SJSA1 (cell line): ENCODE measurements at regions not wholly inside any gene's neighbourhood (a gene's known extent, or its start where the extent isn't known, plus 50 kb on each side); places are given as distances from the start of the nearest gene placed in this dataset.

Experiments used
- DNase-seq, 2 experiments: peaks; one replicate each; pipeline ENCODE4 v3.0.0-alpha.2; 2015 to 2020; ENCODE audit warnings: low spot score in 2 of 2, low read depth in 1 of 2
- H3K27ac ChIP-seq: fragments of 250-450 bp; sonication (Bioruptor Pico); 2 replicates; pipeline ENCODE4 v1.5.1; 2020; ENCODE audit warnings: mild to moderate bottlenecking, moderate library complexity
- H3K27me3 ChIP-seq: fragments of 250-450 bp; sonication (Bioruptor Pico); replicated peaks from 2 replicates; pipeline ENCODE4 v1.5.1; 2020; ENCODE audit warnings: mild to moderate bottlenecking, moderate library complexity
- H3K36me3 ChIP-seq: fragments of 250-450 bp; sonication (Bioruptor Pico); 2 replicates; pipeline ENCODE4 v1.5.1; 2020; ENCODE audit warnings: mild to moderate bottlenecking
- H3K4me1 ChIP-seq: fragments of 250-450 bp; sonication (Bioruptor Pico); replicated peaks from 2 replicates; pipeline ENCODE4 v1.6.1; 2021; ENCODE audit warnings: mild to moderate bottlenecking
- H3K4me3 ChIP-seq: fragments of 250-450 bp; sonication (Bioruptor Pico); 2 replicates; pipeline ENCODE4 v1.5.1; 2020; ENCODE audit warnings: mild to moderate bottlenecking
- H3K9me3 ChIP-seq: fragments of 250-450 bp; sonication (Bioruptor Pico); replicated peaks from 2 replicates; pipeline ENCODE4 v1.5.1; 2020; ENCODE audit warnings: mild to moderate bottlenecking

DNA sequence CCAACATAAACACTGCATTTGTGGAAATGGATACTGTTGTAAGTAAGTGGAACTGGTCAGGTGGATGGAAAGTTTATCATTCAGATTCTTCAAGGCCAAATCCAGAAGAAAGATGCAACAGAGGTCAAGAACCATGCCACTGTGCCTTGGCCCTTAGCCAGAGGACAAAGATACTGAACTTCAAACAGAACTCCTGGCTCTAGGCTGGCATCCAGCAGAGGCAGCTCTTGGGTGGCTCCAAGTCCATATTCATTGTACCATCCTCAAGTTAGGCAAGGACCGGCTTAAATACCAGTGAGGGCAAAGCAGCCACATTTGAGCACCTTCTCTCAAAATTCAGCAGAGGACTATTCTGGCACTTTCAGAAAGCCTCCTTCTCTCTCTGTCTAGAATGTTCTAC, 53.2 kb downstream of the DNAAF9 start:
- H3K27ac ChIP-seq: no peak overlapping the region
- H3K4me3 ChIP-seq: no peak overlapping the region
- peaks cover 14% of the 10 kb centered on the region for H3K36me3 ChIP-seq
- DNase-seq: no peak
- H3K27me3 ChIP-seq: no peaks in the 10 kb centered on the region
- H3K9me3 ChIP-seq: no peaks in the 10 kb centered on the region
- no peaks in the 10 kb centered on the region for H3K4me1 ChIP-seq

DNA sequence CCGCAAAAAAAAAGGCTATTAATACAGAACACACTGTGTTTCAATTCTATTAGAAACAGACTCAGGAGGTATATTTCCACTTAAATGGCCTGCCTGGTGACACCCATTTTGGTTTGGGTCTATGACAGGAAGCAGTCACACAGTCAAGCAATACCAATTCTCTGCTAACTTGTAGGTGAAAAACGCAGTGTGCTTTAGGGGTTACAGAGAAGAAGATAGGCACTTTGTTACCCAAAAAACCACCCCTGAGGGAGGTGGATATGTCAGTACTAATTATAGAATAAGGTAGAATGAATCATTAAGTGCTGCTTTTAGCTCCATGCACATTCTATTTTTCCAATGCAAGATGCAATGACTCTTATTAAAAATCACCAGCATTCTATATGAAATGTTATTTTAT, 53.8 kb downstream of the DNAAF9 start:
- Histone ChIP-seq H3K27ac (no peak overlapping the region), H3K27me3 (no peaks in the 10 kb centered on the region), H3K4me1 (no peaks in the 10 kb centered on the region)

DNA sequence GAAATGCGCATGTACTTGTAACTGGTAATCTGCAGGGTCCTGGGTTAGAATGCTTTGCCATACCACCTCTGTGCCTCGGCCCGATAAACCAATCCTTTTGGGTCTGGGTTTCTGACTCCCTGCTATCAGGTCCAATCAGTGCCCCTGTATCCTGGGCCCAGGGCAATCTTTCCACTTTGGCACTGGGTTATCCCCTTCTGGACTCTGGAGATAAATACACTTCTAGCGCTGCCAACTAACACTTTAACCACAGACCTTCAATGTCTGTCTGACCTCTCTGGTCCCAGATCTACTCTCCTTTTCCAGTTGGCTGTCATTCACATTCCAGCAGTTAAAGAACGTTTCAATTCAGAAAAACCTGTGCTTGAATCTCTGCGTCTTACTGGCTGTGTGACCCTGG, 55.3 kb downstream of the DNAAF9 start:
- no peaks in the 10 kb centered on the region for H3K9me3 ChIP-seq
- H3K36me3 ChIP-seq: peaks cover 17% of the 10 kb centered on the region
- H3K27ac ChIP-seq: no peak overlapping the region
- DNase-seq: no peak
- no peaks in the 10 kb centered on the region for H3K27me3 ChIP-seq
- no peaks in the 10 kb centered on the region for H3K4me1 ChIP-seq
- H3K4me3 ChIP-seq: no peak overlapping the region

More for the DNA sequence above, 53.8 kb downstream of the DNAAF9 start:
- Histone ChIP-seq H3K4me3 (no peak overlapping the region), H3K9me3 (no peaks in the 10 kb centered on the region), H3K36me3 (peaks cover 11% of the 10 kb centered on the region)
- DNase-seq: no peak

DNA sequence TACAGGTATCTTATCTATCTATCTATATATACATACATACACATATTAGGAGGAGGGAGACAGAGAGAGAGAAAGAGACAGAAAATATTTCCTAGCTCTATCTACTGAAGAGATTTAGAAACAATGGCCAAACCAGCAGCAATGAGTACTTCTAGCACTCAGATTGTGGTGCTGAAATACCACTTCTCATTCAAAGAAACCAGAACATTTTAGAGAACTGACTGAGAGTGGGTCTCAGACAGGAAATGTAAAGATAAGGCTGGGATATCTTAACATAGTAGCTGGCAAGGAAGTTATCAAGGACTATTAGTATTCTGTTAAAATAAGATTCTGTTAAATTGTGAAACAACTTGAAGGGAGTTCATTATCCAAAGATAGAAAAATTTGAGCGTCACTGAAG, 57.0 kb downstream of the DNAAF9 start:
- no peaks in the 10 kb centered on the region for H3K27me3 ChIP-seq
- DNase-seq: no peak
- H3K4me1 ChIP-seq: no peaks in the 10 kb centered on the region

DNA sequence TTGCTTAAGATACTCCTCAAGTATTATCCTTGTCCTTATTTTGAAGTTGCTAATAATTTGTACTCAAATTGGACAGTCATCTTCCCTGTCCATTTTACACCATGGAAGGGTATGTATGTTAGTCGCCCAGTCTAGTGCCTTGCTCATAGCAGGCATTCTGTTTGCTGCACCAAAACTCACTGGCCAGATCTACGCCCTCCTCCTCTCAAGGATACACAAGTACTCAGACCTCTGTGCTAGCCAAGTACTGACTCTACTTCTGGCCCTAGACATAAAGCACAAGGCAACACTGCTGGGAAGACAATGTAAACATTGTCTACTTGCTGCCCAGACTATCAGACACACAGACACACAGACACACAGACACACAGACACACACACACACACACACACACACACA, 57.7 kb downstream of the DNAAF9 start:
- Histone ChIP-seq H3K36me3 (peaks cover 30% of the 10 kb centered on the region), H3K27ac (no peak overlapping the region), H3K27me3 (no peaks in the 10 kb centered on the region), H3K4me1 (no peaks in the 10 kb centered on the region), H3K9me3 (no peaks in the 10 kb centered on the region), H3K4me3 (no peak overlapping the region)
- no peak for DNase-seq

More for the DNA sequence above, 57.0 kb downstream of the DNAAF9 start:
- Histone ChIP-seq H3K4me3 (no peak overlapping the region), H3K27ac (no peak overlapping the region), H3K36me3 (peaks cover 24% of the 10 kb centered on the region), H3K9me3 (no peaks in the 10 kb centered on the region)

DNA sequence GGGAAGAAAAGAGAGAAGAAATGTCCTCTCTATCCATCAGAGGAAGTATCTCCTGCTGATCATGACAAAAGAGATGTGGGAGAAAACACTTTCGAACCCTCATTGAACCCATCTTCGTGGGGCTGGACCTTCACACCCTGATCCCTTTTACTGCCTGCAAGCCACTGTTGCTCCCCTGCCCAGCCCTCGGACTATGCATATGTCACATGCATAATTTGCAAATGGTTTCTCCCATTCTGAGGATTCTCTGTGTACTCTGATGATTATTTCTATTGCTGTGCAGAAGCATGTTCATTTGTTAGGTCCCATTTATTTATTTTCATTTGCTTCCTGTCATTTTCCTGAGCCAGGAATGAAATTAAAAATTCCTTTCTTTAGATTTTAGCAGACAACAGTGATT, 64.7 kb downstream of the DNAAF9 start:
- Histone ChIP-seq H3K36me3 (peaks cover 32% of the 10 kb centered on the region), H3K9me3 (no peaks in the 10 kb centered on the region)
- DNase-seq: no peak

DNA sequence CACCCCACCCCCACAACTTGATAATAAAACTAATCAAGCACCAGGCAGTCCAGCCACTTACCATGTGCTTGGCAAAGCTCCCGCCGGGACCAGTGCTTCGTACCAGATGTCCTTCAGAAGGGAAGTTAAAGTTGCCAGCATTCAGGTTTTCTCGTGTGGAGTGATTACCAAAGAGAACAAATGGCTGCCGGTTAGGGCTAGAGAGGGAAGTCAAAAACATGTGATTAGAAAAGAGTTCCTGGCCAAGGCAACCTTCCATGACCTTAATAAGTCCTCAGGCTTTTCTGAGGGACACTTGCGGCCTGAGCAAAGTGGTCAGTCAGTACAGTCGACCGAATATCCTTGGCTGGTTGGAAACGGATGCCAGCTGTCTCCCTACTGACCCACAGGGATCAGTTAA, 67.0 kb downstream of the DNAAF9 start:
- no peak overlapping the region for H3K27ac ChIP-seq
- DNase-seq: no peak
- no peaks in the 10 kb centered on the region for H3K4me1 ChIP-seq
- no peak overlapping the region for H3K4me3 ChIP-seq
- H3K36me3 ChIP-seq: peaks cover 26% of the 10 kb centered on the region
- no peaks in the 10 kb centered on the region for H3K27me3 ChIP-seq
- H3K9me3 ChIP-seq: no peaks in the 10 kb centered on the region

More for the DNA sequence above, 64.7 kb downstream of the DNAAF9 start:
- H3K27ac ChIP-seq: no peak overlapping the region
- H3K4me1 ChIP-seq: no peaks in the 10 kb centered on the region
- H3K27me3 ChIP-seq: no peaks in the 10 kb centered on the region
- H3K4me3 ChIP-seq: no peak overlapping the region

DNA sequence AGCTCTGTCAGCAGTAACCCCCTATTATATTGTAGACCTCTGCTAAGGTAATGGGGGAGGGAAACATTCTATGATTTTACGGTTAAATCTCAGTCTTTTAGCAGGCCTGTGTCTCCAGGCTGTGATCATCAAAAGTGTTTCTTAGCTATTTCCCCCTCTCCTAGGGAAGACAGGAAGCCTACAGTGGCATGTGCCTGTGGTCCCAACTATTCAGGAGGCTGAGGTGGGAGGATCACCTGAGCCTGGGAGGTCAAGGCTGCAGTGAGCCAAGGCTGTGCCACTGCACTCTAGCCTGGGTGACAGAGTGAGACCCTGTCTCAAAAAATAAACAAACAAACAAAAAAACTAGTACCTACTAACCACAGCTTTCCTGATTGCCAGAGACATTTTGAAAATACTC, 67.9 kb downstream of the DNAAF9 start:
- Histone ChIP-seq H3K36me3 (peaks cover 17% of the 10 kb centered on the region), H3K27ac (no peak overlapping the region), H3K4me3 (no peak overlapping the region), H3K27me3 (no peaks in the 10 kb centered on the region), H3K9me3 (no peaks in the 10 kb centered on the region), H3K4me1 (no peaks in the 10 kb centered on the region)
- DNase-seq: no peak

DNA sequence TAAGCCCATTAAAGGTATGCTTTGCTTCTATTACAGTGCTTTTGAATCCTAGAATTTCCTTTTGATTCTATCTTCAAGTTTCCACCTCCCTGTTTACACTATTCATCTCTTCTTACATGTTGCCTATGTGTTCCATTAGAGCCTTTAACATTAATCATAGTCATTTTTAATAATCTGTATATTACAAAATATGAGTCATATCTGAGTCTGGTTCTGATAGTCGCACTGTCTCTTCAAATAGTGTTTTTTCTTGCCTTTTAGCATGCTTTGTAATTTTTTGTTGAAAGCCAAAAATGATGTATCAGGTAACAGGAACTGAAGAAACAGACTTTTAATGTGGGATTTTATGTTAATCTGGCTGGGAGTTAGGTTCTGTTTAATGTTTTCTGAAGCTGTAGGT, 68.4 kb downstream of the DNAAF9 start:
- DNase-seq: no peak
- Histone ChIP-seq H3K9me3 (no peaks in the 10 kb centered on the region), H3K27ac (no peak overlapping the region), H3K4me1 (no peaks in the 10 kb centered on the region), H3K27me3 (no peaks in the 10 kb centered on the region), H3K4me3 (no peak overlapping the region), H3K36me3 (peaks cover 21% of the 10 kb centered on the region)

DNA sequence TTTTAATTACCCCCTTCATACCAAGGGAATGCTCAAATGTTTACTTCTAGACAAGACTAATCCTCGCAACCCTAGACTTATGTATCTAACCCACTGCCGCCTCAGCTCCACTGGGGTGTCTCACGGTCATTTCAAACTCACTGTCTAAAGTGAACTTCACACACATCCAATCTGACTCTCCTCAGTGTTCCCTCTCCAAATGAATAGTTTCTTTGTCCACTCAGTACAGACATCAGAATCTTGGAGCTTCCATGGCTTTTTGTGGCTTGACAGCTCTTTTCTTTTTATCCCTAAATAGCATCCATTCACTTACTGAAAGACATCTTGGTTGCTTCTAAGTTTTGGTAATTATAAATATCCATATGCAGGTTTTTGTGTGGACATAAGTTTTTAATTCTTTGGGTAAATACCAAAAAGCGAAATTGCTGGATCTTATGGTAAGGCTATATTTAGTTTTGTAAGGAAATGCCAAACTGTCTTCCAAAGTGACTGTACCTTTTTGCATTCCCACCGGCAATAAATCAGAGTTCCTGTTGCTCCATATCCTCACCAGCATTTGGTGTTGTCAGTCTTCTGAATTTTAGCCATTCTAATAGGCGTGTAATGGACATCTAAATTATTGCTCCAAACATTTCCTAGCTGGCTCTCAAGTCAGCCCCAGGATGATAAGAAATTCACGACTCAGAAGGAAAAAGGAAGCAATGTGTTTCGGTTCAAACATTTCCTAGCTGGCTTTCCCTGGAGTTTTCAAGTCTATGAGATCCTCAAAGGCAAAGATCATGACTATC, 73.1 kb downstream of the DNAAF9 start:
- H3K4me3 ChIP-seq: no peak overlapping the region
- peaks cover 44% of the 10 kb centered on the region for H3K36me3 ChIP-seq
- H3K27me3 ChIP-seq: no peaks in the 10 kb centered on the region
- H3K9me3 ChIP-seq: no peaks in the 10 kb centered on the region
- H3K4me1 ChIP-seq: no peaks in the 10 kb centered on the region
- no peak overlapping the region for H3K27ac ChIP-seq
- no peak for DNase-seq

DNA sequence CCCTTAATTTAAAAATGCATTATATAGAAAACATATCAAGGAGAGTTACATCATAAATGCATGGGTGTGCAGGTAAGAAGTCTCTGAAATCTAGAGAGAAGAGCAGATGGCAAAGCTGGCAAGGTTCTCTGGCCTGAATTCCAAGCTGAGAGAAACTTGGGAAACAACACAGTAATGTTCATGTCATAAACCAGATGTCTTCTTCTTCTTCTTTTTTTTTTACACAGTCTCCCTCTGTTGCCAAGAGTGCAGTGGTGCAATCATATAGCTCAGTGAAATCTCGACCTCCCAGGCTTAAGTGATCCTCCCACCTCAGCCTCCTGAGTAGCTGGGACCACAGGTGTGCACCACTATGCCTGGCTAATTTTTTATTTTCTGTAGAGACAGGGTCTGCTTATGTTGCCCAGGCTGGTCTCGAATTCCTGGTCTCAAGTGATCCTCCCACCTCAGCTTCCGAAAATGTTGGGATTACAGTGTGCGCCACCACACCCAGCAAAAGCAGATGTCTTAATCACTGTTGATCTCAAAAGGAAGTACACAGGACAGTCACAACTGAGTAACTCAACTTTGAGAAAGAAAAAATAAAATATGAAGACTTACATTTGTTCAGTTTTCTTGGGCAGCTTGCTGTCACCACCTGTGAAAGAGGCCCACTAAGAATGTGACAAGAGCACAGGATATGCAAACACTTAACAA, 77.3 kb downstream of the DNAAF9 start:
- no peaks in the 10 kb centered on the region for H3K27me3 ChIP-seq
- no peak overlapping the region for H3K4me3 ChIP-seq
- no peak for DNase-seq
- H3K4me1 ChIP-seq: no peaks in the 10 kb centered on the region
- H3K36me3 ChIP-seq: peaks cover 46% of the 10 kb centered on the region
- H3K27ac ChIP-seq: no peak overlapping the region
- H3K9me3 ChIP-seq: no peaks in the 10 kb centered on the region

DNA sequence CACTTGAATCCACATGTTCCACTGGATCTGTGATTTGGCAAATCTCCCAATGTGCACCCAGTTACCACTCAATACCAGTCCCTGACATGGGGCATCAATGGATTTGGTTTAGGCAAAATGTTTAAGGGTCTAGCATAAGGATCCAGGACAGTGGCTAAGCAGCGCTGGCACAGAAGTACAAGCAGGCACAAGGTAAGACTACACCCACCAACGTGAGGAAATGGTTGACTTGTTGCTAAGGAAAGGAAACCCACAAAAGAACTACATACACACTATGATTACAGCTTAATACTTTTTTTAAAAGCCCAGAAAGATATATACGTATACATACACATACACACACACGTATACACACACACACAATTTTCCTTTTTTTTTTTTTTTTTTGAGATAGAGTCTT, 79.0 kb downstream of the DNAAF9 start:
- no peak for DNase-seq
- Histone ChIP-seq H3K27ac (no peak overlapping the region), H3K4me1 (no peaks in the 10 kb centered on the region), H3K4me3 (no peak overlapping the region), H3K9me3 (no peaks in the 10 kb centered on the region), H3K36me3 (peaks cover 53% of the 10 kb centered on the region), H3K27me3 (no peaks in the 10 kb centered on the region)

DNA sequence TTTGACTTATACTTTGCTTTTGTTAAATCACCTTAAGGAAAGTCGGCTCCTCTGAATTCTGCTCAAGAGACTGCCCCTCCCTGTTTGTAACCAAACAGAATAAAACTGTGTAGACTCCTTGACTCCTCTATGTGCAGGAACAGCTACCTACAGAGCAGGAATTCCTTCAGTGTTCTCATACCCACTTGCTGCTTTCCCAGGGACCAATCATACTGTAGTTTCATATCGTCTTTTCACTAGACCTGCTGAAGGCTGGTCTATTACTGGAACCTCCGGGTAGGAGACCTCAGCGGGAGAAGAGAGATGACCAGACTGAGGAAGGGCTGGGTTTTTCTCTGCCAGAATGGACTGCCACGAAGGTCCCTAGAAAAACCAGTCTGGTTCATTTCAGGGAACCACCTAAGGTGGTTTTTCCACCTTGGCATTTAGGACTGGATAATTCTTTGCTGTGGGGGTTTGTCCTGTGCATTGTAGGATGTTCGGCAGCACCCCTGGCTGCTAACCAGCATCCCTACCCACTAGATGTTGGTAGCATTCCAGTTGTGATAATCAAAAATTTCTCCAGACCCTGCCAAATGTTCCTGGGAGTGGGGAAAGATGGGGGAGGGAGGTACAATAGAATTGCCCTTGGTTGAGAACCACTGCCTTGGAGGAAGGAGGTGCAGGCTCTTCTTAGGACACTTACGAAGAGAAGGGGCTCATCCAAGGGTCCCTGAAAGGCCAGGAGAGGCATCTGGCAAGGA, 80.5 kb downstream of the DNAAF9 start:
- Histone ChIP-seq H3K4me1 (no peaks in the 10 kb centered on the region), H3K36me3 (peaks cover 56% of the 10 kb centered on the region), H3K9me3 (no peaks in the 10 kb centered on the region), H3K27me3 (no peaks in the 10 kb centered on the region), H3K4me3 (no peak overlapping the region), H3K27ac (no peak overlapping the region)
- DNase-seq: no peak

DNA sequence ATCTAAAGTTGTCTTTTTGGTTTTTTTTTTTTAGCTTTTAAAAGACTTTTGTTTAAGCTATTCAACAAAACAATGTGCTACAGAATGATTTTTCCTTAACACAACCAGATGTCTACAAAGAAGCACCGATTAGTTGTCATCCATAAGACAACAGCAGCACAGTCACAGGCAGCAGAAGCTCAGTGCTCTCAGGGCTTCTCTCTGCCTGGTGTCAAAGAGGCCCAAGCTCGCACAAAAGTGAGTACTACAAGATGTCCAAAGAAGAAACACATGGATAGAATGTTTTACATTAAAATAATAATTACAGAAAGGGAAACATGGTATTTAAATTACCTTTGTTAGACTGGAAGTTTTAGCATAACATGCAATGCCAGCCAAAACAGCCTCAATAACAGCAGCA, 81.6 kb downstream of the DNAAF9 start:
- H3K27me3 ChIP-seq: no peaks in the 10 kb centered on the region
- no peaks in the 10 kb centered on the region for H3K9me3 ChIP-seq
- H3K4me1 ChIP-seq: no peaks in the 10 kb centered on the region
- H3K27ac ChIP-seq: no peak overlapping the region
- no peak for DNase-seq
- H3K36me3 ChIP-seq: peaks cover 58% of the 10 kb centered on the region
- no peak overlapping the region for H3K4me3 ChIP-seq
